Endodermal cell (in vitro differentiated cells): ENCODE measurements at regions not wholly inside any gene's neighbourhood (a gene's known extent, or its start where the extent isn't known, plus 50 kb on each side); places are given as distances from the start of the nearest gene placed in this dataset.

ENCODE experiments used
- DNase-seq: peaks from one replicate; pipeline ENCODE4 v3.0.0-alpha.2; 2017
- H3K27ac ChIP-seq: 2 replicates; pipeline ENCODE4 v1.5.1; 2013; ENCODE audit warnings: mild to moderate bottlenecking, low read depth, low read length, moderate library complexity
- H3K27me3 ChIP-seq: 2 replicates; pipeline ENCODE4 v1.6.1; 2013; ENCODE audit warnings: mild to moderate bottlenecking, low read length, moderate library complexity; ENCODE audit not compliant: insufficient read depth, control insufficient read depth, poor library complexity, severe bottlenecking
- H3K36me3 ChIP-seq: 2 replicates; pipeline ENCODE4 v1.7.0; 2013; ENCODE audit warnings: mild to moderate bottlenecking, low read length, moderate library complexity; ENCODE audit not compliant: control insufficient read depth, insufficient read depth
- H3K4me1 ChIP-seq: one replicate; pipeline ENCODE4 v1.7.0; 2013; ENCODE audit warnings: low read length; ENCODE audit not compliant: control insufficient read depth, insufficient read depth
- H3K4me3 ChIP-seq: 2 replicates; pipeline ENCODE4 v1.5.1; 2013; ENCODE audit warnings: mild to moderate bottlenecking, low read length, moderate library complexity
- H3K9ac ChIP-seq: 2 replicates; pipeline ENCODE4 v1.6.1; 2013; ENCODE audit warnings: mild to moderate bottlenecking, low read length, moderate library complexity; ENCODE audit not compliant: poor library complexity, severe bottlenecking; ENCODE audit errors: extremely low read depth
- H3K9me3 ChIP-seq: 2 replicates; pipeline ENCODE4 v1.6.1; 2013; ENCODE audit warnings: mild to moderate bottlenecking, low read length, moderate library complexity; ENCODE audit not compliant: control insufficient read depth
- H3K27ac Mint-ChIP-seq: 2 replicates; pipeline ENCODE4 v1.8.0; 2020; ENCODE audit warnings: mixed read lengths
- H3K27me3 Mint-ChIP-seq: 2 replicates; pipeline ENCODE4 v1.8.0; 2021; ENCODE audit warnings: mild to moderate bottlenecking, mixed read lengths; ENCODE audit not compliant: insufficient read depth
- H3K36me3 Mint-ChIP-seq: 2 replicates; pipeline ENCODE4 v1.8.0; 2020; ENCODE audit warnings: low read depth, mixed read lengths
- H3K4me1 Mint-ChIP-seq: 2 replicates; pipeline ENCODE4 v1.8.0; 2020; ENCODE audit warnings: mixed read lengths
- H3K4me3 Mint-ChIP-seq: 2 replicates; pipeline ENCODE4 v1.8.0; 2020; ENCODE audit warnings: mild to moderate bottlenecking, moderate library complexity, mixed read lengths
- H3K9me3 Mint-ChIP-seq: 2 replicates; pipeline ENCODE4 v1.8.0; 2020; ENCODE audit warnings: mild to moderate bottlenecking, mixed read lengths
- WGBS, 2 experiments: methylation state at CpG; one replicate each; pipeline versions ENCODE4 v1.1.5 to v1.1.7; 2013; ENCODE audit warnings: missing lambda C conversion rate in 2 of 2, mixed read lengths in 1 of 2; ENCODE audit not compliant: insufficient coverage in 1 of 2, insufficient read length in 1 of 2; 5-methylcytosine and 5-hydroxymethylcytosine counted together
- TF ChIP-seq, protein P1 (sequence below): fragments of 200-600 bp; sonication (generic); conservative IDR thresholded peaks from 2 replicates; pipeline ENCODE4 v1.5.0; 2021; ENCODE audit warnings: antibody characterized with exemption, mild to moderate bottlenecking

DNA sequence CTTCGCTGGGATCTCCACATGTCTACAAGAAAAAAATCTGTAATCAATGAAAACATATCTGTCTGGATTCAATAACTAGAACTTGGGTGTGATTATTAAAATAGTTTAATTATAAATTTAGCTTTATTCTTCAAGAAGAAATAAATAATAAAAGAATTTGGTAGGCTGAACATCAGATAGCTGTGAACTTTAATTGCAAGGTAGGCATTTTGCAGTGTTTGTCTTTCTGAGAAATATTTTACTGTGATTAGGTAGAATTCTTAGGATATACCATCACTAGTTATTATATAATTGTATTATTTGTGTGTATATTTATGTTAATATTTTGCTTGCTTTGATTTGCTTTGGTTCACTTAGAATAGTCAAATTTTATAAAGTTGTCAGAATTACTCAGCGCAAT is 409.4 kb downstream of the PCDH18 start:
- no peaks in the 10 kb centered on the region for H3K9me3 Mint-ChIP-seq
- no peak for DNase-seq
- no peaks in the 10 kb centered on the region for H3K36me3 Mint-ChIP-seq
- Histone ChIP-seq H3K27me3 (no peaks in the 10 kb centered on the region), H3K36me3 (no peaks in the 10 kb centered on the region), H3K4me3 (no peak overlapping the region), H3K9ac (no peak overlapping the region), H3K27ac (no peak overlapping the region), H3K9me3 (no peaks in the 10 kb centered on the region), H3K4me1 (no peaks in the 10 kb centered on the region)
- WGBS, 2 experiments = 96 to 100% methylated on average over 1 to 2 of the region's 2 CpGs
- TF ChIP-seq, protein P1, sequence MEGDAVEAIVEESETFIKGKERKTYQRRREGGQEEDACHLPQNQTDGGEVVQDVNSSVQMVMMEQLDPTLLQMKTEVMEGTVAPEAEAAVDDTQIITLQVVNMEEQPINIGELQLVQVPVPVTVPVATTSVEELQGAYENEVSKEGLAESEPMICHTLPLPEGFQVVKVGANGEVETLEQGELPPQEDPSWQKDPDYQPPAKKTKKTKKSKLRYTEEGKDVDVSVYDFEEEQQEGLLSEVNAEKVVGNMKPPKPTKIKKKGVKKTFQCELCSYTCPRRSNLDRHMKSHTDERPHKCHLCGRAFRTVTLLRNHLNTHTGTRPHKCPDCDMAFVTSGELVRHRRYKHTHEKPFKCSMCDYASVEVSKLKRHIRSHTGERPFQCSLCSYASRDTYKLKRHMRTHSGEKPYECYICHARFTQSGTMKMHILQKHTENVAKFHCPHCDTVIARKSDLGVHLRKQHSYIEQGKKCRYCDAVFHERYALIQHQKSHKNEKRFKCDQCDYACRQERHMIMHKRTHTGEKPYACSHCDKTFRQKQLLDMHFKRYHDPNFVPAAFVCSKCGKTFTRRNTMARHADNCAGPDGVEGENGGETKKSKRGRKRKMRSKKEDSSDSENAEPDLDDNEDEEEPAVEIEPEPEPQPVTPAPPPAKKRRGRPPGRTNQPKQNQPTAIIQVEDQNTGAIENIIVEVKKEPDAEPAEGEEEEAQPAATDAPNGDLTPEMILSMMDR = no peak
- no peaks in the 10 kb centered on the region for H3K4me1 Mint-ChIP-seq
- H3K27ac Mint-ChIP-seq = no peak overlapping the region
- H3K4me3 Mint-ChIP-seq = no peak overlapping the region
- H3K27me3 Mint-ChIP-seq = no peaks in the 10 kb centered on the region

GRCh38 chr4:137116144-137116543 is 416.1 kb downstream of the PCDH18 start:
- no peaks in the 10 kb centered on the region for H3K27me3 ChIP-seq
- Mint-ChIP-seq H3K4me3 (no peak overlapping the region), H3K27ac (no peak overlapping the region), H3K36me3 (no peaks in the 10 kb centered on the region), H3K27me3 (no peaks in the 10 kb centered on the region), H3K9me3 (no peaks in the 10 kb centered on the region), H3K4me1 (no peaks in the 10 kb centered on the region)
- 91% methylated on average over 2 of the region's 3 CpGs; no CpG with 5 or more reads in 1 of the 2 experiments for whole genome bisulfite sequencing, 2 experiments
- no peak overlapping the region for H3K4me3 ChIP-seq
- H3K36me3 ChIP-seq = no peaks in the 10 kb centered on the region
- no peak overlapping the region for H3K9ac ChIP-seq
- H3K4me1 ChIP-seq = no peaks in the 10 kb centered on the region
- no peak for DNase-seq
- TF ChIP-seq, protein P1 = no peak
- H3K27ac ChIP-seq = no peak overlapping the region
- H3K9me3 ChIP-seq = no peaks in the 10 kb centered on the region

DNA sequence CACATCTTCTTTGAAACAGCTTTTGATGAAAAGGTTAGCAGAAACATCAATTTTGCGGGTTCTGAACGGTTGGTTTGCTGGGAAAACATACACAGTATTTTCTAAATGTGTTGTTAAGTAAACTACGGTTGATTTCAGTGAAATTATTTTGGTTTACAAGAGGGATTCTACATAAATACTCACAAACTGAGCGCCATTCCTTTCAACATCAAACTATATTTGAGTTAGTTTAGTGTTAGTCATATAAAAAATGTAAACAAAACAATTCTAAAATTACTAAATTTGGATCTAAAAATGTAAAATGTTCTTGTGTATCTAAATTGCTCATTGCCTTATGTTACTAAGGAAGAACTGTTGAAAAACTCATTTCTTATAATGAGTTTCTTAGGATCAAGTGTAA is 425.6 kb downstream of the PCDH18 start:
- no peaks in the 10 kb centered on the region for H3K9me3 ChIP-seq
- no peaks in the 10 kb centered on the region for H3K36me3 ChIP-seq
- Mint-ChIP-seq H3K9me3 (no peaks in the 10 kb centered on the region), H3K27ac (no peak overlapping the region), H3K4me1 (no peaks in the 10 kb centered on the region), H3K27me3 (no peaks in the 10 kb centered on the region), H3K36me3 (no peaks in the 10 kb centered on the region), H3K4me3 (no peak overlapping the region)
- H3K27me3 ChIP-seq = no peaks in the 10 kb centered on the region
- H3K9ac ChIP-seq = no peak overlapping the region
- 89 to 100% methylated on average over 2 to 3 of the region's 4 CpGs for WGBS, 2 experiments
- H3K4me3 ChIP-seq = no peak overlapping the region
- no peak overlapping the region for H3K27ac ChIP-seq
- H3K4me1 ChIP-seq = no peaks in the 10 kb centered on the region
- TF ChIP-seq, protein P1 = no peak
- no peak for DNase-seq
